ENCODE measurements at regions not wholly inside any gene's neighbourhood (a gene's known extent, or its start where the extent isn't known, plus 50 kb on each side); places are given as distances from the start of the nearest gene placed in this dataset.

DNA sequence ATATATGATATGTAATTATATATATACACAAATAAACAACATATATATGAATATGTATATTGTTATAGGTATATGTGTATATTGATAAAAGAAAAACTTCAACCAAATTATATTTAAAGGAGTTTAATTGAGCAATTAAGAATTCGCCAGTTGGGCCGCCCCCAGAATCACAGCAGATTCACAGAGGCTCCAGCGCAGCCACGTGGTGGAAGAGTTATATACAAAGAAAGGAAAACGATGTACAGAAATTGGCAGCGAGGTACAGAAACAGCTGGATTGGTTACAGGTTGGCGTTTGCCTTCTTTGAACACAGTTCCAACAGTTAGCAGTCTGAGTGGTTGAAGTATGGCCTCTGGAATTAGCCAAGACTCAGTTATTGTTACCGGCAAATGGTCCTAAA is 137.3 kb upstream of the SLC24A5 start:
- no peak overlapping the region for H3K4me3 ChIP-seq (ENCODE audit: low read depth, low read length)
- TF ChIP-seq, protein P1, sequence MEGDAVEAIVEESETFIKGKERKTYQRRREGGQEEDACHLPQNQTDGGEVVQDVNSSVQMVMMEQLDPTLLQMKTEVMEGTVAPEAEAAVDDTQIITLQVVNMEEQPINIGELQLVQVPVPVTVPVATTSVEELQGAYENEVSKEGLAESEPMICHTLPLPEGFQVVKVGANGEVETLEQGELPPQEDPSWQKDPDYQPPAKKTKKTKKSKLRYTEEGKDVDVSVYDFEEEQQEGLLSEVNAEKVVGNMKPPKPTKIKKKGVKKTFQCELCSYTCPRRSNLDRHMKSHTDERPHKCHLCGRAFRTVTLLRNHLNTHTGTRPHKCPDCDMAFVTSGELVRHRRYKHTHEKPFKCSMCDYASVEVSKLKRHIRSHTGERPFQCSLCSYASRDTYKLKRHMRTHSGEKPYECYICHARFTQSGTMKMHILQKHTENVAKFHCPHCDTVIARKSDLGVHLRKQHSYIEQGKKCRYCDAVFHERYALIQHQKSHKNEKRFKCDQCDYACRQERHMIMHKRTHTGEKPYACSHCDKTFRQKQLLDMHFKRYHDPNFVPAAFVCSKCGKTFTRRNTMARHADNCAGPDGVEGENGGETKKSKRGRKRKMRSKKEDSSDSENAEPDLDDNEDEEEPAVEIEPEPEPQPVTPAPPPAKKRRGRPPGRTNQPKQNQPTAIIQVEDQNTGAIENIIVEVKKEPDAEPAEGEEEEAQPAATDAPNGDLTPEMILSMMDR (IDR thresholded peaks at IDR 0.05; ENCODE audit: insufficient read depth, low read depth, low read length), result peak; percentile 14
- no peak for DNase-seq (ENCODE audit: low read depth)

DNA sequence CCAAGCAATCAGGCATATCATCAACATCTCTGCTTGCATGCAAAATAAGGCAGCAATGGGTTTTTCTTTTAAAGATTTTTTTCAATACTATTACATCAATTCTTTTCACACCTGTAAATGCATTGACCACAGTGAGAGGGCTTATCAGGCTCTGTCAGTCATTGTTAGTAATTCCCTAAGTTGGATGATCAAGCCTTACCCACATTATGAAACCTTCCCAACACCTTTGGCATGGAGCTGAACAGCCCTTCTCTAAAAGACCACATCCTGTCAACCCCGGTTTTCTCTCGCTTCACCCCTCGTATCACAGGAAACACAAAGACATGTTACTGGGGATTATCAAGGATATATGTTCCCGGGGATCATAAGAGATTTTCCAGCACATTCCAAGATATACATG is 135.2 kb upstream of the SLC24A5 start:
- no peak overlapping the region for H3K4me3 ChIP-seq (ENCODE audit: low read depth, low read length)
- TF ChIP-seq, protein P1 (IDR thresholded peaks at IDR 0.05; ENCODE audit: insufficient read depth, low read depth, low read length), result no peak
- no peak for DNase-seq (ENCODE audit: low read depth)

DNA sequence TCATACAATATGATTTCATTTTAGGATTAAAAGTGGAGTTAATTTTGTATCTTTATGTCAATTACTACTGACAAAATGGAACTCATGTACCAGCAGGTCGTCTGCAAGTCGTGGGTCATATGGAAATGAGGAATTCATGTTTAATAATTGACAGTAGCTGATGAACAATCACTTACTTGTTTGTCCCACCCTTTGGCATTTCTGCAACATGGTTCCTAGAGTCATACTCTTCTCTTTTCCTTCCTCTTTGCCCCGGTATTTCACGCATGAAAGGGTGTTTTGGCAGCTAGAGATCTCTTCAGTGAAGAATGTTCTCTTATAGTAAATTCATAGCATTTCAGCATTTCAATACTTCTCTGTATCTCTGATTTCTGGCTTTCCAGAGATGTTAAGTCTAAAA is 133.3 kb upstream of the SLC24A5 start:
- no peak overlapping the region for H3K4me3 ChIP-seq (ENCODE audit: low read depth, low read length)
- TF ChIP-seq, protein P1 (IDR thresholded peaks at IDR 0.05; ENCODE audit: insufficient read depth, low read depth, low read length), result no peak
- DNase-seq (ENCODE audit: low read depth), result no peak

DNA sequence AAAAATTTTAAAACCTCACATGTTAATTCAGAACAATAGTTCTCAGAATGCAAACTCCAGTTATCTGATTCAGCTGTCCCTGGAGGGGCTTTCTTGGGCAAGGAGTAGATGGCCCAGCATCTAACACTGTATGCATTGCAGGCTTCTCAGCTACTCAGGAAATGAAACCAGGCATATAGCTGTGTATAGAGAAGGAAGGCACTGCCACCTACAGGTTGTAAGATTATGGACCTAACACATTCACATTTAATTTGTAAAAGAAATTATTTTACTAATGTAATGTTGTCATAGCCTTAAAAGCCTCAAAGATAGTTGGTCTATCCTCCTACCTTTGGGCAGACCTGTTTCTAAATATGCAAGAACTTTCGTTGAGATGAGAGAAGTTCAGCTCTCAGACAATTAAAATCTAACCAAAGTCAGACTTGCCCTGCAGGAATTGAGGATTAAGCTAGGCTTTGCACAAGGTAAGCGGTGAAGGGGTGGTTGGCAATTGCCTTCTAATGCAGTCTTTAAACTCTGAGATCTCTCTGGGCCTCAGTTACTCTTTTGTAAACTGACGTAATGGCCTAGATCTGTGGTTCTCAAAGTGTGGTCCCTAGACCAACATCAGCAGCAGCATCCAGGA is 132.8 kb upstream of the SLC24A5 start:
- H3K4me3 ChIP-seq (ENCODE audit: low read depth, low read length), result no peak overlapping the region
- DNase-seq (ENCODE audit: low read depth), result peak; percentile 71
- TF ChIP-seq, protein P1 (IDR thresholded peaks at IDR 0.05; ENCODE audit: insufficient read depth, low read depth, low read length), result peak; percentile 75

DNA sequence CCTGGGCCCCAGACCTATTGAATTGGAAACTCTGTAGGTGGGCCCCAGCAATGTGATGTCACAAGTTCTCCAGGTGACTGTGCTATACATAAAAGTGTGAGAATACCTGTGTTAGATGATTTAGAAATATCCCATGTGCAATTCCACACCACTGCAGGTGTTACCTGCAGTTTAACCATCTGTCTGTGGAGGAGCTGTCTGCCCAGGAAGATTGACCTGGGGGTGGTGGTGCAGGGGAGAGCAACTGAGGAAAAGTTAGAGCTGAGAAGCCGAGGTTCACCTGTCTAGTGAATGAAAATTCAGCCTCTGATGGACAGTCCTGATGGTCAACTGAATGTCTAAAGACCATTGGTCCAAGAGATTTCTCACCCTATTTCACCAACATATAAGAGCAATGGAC is 132.2 kb upstream of the SLC24A5 start:
- H3K4me3 ChIP-seq (ENCODE audit: low read depth, low read length), result no peak overlapping the region
- DNase-seq (ENCODE audit: low read depth), result no peak
- TF ChIP-seq, protein P1 (IDR thresholded peaks at IDR 0.05; ENCODE audit: insufficient read depth, low read depth, low read length), result no peak

DNA sequence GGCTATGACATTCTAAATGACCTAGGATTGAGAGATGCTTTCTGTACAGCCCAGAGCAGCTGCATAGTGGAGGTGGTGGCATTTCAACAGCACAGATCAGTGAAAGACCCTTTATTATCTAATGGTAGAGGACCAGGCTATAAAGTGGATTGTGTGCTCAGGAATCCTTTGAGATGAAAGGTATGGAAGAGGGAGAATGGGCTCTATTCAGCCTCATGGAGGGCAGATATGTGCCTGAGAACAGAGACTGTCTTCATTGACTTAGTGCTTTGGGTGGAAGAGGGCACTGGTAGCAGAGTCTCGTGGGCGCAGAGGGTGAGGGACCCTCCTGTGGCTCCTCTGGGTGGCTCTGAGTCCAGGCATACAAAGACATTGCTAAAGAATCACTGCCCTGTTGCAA is 130.0 kb upstream of the SLC24A5 start:
- DNase-seq (ENCODE audit: low read depth), result no peak
- no peak overlapping the region for H3K4me3 ChIP-seq (ENCODE audit: low read depth, low read length)
- TF ChIP-seq, protein P1 (IDR thresholded peaks at IDR 0.05; ENCODE audit: insufficient read depth, low read depth, low read length), result no peak

DNA sequence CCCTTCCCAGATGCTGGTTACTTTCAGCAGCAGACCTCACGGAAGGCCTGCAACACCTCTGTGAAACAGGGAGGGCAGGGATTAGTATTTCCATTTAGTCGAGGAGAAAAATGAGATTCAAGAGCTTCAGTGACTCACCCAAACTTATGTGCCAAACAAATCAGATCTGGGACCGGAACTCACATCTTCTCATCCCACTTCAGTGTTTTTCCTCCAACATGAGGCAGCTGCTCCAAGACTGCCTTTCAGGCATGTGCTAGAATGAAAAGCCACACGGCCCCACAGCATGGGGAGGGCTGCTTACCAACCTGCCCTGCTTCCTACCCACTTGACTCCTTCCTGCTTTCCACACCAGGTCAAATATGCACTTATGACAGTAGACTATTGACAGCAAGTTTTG is 129.4 kb upstream of the SLC24A5 start:
- DNase-seq (ENCODE audit: low read depth), result no peak
- TF ChIP-seq, protein P1 (IDR thresholded peaks at IDR 0.05; ENCODE audit: insufficient read depth, low read depth, low read length), result no peak

More for the DNA sequence above, 129.4 kb upstream of the SLC24A5 start:
- H3K4me3 ChIP-seq (ENCODE audit: low read depth, low read length), result no peak overlapping the region

Data from fibroblast of villous mesenchyme (primary cell).